ENCODE measurements at regions not wholly inside any gene's neighbourhood (a gene's known extent, or its start where the extent isn't known, plus 50 kb on each side); places are given as distances from the start of the nearest gene placed in this dataset.

- 67 to 71% methylated on average over 10 of the region's 10 CpGs for WGBS, 2 donors
- DNase-seq (ENCODE audit: low spot score in 2 of 2), result no peak
- Histone ChIP-seq H3K27me3 (no peaks in the 10 kb centered on the region), H3K36me3 (no peaks in the 10 kb centered on the region), H3K4me1 (peaks cover 0 to 41% (median 7%) of the 10 kb centered on the region in 4 donors), H3K4me3 (no peak overlapping the region), H3K27ac (peak overlapping the region in 2 of 4 donors; percentile 0 to 41), H3K9me3 (peaks cover 0 to 8% (median 0%) of the 10 kb centered on the region in 4 donors)
- TF ChIP-seq POLR2A (IDR thresholded peaks at IDR 0.05) (no peak), CTCF (IDR thresholded peaks at IDR 0.05) (no peak), EP300 (IDR thresholded peaks at IDR 0.05) (no peak)
Observed at GRCh38 chr13:44103429-44104196, 223.9 kb downstream of the LACC1 start.

- Histone ChIP-seq H3K27me3 (no peaks in the 10 kb centered on the region), H3K9me3 (peaks cover 0 to 8% (median 0%) of the 10 kb centered on the region in 4 donors), H3K4me1 (peaks cover 0 to 41% (median 7%) of the 10 kb centered on the region in 4 donors), H3K4me3 (no peak overlapping the region), H3K36me3 (no peaks in the 10 kb centered on the region), H3K27ac (peak overlapping the region in 1 of 4 donors; percentile 41)
- WGBS, 2 donors, result 50 to 63% methylated on average over 2 of the region's 2 CpGs
- DNase-seq (ENCODE audit: low spot score in 2 of 2), result no peak
- TF ChIP-seq CTCF (IDR thresholded peaks at IDR 0.05) (no peak), EP300 (IDR thresholded peaks at IDR 0.05) (no peak), POLR2A (IDR thresholded peaks at IDR 0.05) (no peak)
Observed at GRCh38 chr13:44104197-44104490, 224.4 kb downstream of the LACC1 start.

DNA sequence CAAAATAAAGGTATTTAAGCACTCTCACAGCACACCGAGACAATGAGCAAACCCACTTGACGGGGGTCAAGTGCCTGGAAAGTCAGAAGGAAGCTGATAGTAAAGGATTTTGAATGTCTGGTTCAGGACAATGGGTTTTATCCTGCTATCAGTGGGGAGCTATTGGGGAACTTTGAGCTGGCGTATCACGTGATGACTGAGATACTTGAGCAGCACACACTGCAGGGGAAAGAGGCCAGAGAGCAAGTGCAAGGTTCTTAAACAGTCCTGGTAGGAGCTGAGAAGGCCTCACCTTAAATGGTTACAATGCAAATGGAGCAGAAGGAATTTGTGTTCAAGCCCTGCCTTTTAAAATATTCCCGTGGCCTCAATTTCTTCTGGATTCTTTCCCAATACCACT, 225.3 kb downstream of the LACC1 start:
- Histone ChIP-seq H3K4me1 (peaks cover 0 to 41% (median 7%) of the 10 kb centered on the region in 4 donors), H3K4me3 (no peak overlapping the region), H3K36me3 (no peaks in the 10 kb centered on the region), H3K27me3 (no peaks in the 10 kb centered on the region), H3K27ac (peak overlapping the region in 2 of 4 donors; percentile 36 to 41), H3K9me3 (peaks cover 0 to 8% (median 0%) of the 10 kb centered on the region in 4 donors)
- DNase-seq (ENCODE audit: low spot score in 2 of 2), result no peak
- TF ChIP-seq CTCF (IDR thresholded peaks at IDR 0.05) (no peak), EP300 (IDR thresholded peaks at IDR 0.05) (no peak), POLR2A (IDR thresholded peaks at IDR 0.05) (no peak)
- WGBS, 2 donors, result 74 to 80% methylated on average over 5 of the region's 5 CpGs

- TF ChIP-seq CTCF (IDR thresholded peaks at IDR 0.05), result no peak
- peak; percentile 48 to 63 for TF ChIP-seq EP300 (IDR thresholded peaks at IDR 0.05)
- TF ChIP-seq POLR2A (IDR thresholded peaks at IDR 0.05), result no peak
- DNase-seq (ENCODE audit: low spot score in 2 of 2), result peak in 1 of 2 donors; percentile 17
- WGBS, 2 donors, result 46 to 48% methylated on average over 6 of the region's 6 CpGs
- peaks cover 0 to 41% (median 7%) of the 10 kb centered on the region in 4 donors for H3K4me1 ChIP-seq
- no peaks in the 10 kb centered on the region for H3K36me3 ChIP-seq
- peak overlapping the region in 3 of 4 donors; percentile 12 to 75 (median 20) for H3K27ac ChIP-seq
- H3K4me3 ChIP-seq, result no peak overlapping the region
- peaks cover 0 to 5% (median 0%) of the 10 kb centered on the region in 4 donors for H3K9me3 ChIP-seq
- H3K27me3 ChIP-seq, result no peaks in the 10 kb centered on the region
Observed at GRCh38 chr13:44106266-44107152, 226.8 kb downstream of the LACC1 start.

Measured in tibial nerve (tissue), 4 donors.